Neural progenitor cell (in vitro differentiated cells): ENCODE measurements at regions not wholly inside any gene's neighbourhood (a gene's known extent, or its start where the extent isn't known, plus 50 kb on each side); places are given as distances from the start of the nearest gene placed in this dataset.

ENCODE experiments used
- DNase-seq: peaks from one replicate; pipeline ENCODE4 v3.0.0-alpha.2; 2016; ENCODE audit warnings: low spot score
- H2AFZ ChIP-seq: fragments of 200-600 bp; sonication (generic); replicated peaks from 2 replicates; pipeline ENCODE4 v1.6.1; 2016; ENCODE audit warnings: antibody characterized with exemption
- H3F3A ChIP-seq: fragments of 200-600 bp; sonication (generic); 2 replicates; pipeline ENCODE4 v1.6.1; 2016; ENCODE audit warnings: antibody characterized with exemption, low read depth
- H3K27ac ChIP-seq: fragments of 200-600 bp; sonication (generic); 2 replicates; pipeline ENCODE4 v1.5.1; 2016; ENCODE audit warnings: mild to moderate bottlenecking
- H3K27me3 ChIP-seq: fragments of 200-600 bp; sonication (generic); 2 replicates; pipeline ENCODE4 v1.6.1; 2016; ENCODE audit warnings: mild to moderate bottlenecking, moderate library complexity
- H3K36me3 ChIP-seq: fragments of 200-600 bp; sonication (generic); 2 replicates; pipeline ENCODE4 v1.5.1; 2016
- H3K4me1 ChIP-seq: fragments of 200-600 bp; sonication (generic); 2 replicates; pipeline ENCODE4 v1.6.1; 2016; ENCODE audit warnings: mixed run types
- H3K4me2 ChIP-seq: fragments of 200-600 bp; sonication (generic); 2 replicates; pipeline ENCODE4 v1.6.1; 2016
- H3K4me3 ChIP-seq: fragments of 200-600 bp; sonication (generic); 2 replicates; pipeline ENCODE4 v1.5.1; 2016
- H3K79me2 ChIP-seq: fragments of 200-600 bp; sonication (generic); 2 replicates; pipeline ENCODE4 v1.6.1; 2016; ENCODE audit warnings: low read depth
- H3K9ac ChIP-seq: fragments of 200-600 bp; sonication (generic); 2 replicates; pipeline ENCODE4 v1.6.1; 2016
- H3K9me3 ChIP-seq: fragments of 200-600 bp; sonication (generic); 2 replicates; pipeline ENCODE4 v1.5.1; 2016; ENCODE audit warnings: low read depth
- H4K20me1 ChIP-seq: fragments of 200-600 bp; sonication (generic); 2 replicates; pipeline ENCODE4 v1.6.1; 2016; ENCODE audit warnings: low read depth
- H3K27ac Mint-ChIP-seq: 3 replicates; pipeline ENCODE4 v1.8.0; 2021; ENCODE audit warnings: mixed read lengths
- H3K27me3 Mint-ChIP-seq: 2 replicates; pipeline ENCODE4 v1.8.0; 2022; ENCODE audit warnings: low read depth, mild to moderate bottlenecking, inconsistent platforms, moderate library complexity, mixed read lengths; ENCODE audit not compliant: insufficient read depth
- H3K36me3 Mint-ChIP-seq: 3 replicates; pipeline ENCODE4 v1.8.0; 2021; ENCODE audit warnings: mixed read lengths
- H3K4me1 Mint-ChIP-seq: 3 replicates; pipeline ENCODE4 v1.8.0; 2021; ENCODE audit warnings: mixed read lengths
- H3K4me3 Mint-ChIP-seq: 3 replicates; pipeline ENCODE4 v1.8.0; 2021; ENCODE audit warnings: mild to moderate bottlenecking, moderate library complexity, mixed read lengths
- H3K9me3 Mint-ChIP-seq: 3 replicates; pipeline ENCODE4 v1.8.0; 2020; ENCODE audit warnings: mixed read lengths
- EZH2 ChIP-seq: fragments of 200-600 bp; sonication (generic); IDR thresholded peaks from 2 replicates; pipeline ENCODE4 v1.6.1; 2017; ENCODE audit warnings: antibody characterized with exemption, mild to moderate bottlenecking, moderate library complexity
- EZH2phosphoT487 ChIP-seq: fragments of 200-600 bp; sonication (generic); IDR thresholded peaks from 2 replicates; pipeline ENCODE4 v1.6.1; 2017; ENCODE audit warnings: antibody characterized with exemption
- TF ChIP-seq, protein P1 (sequence below): fragments of 200-600 bp; sonication (generic); IDR thresholded peaks from 2 replicates; pipeline ENCODE4 v1.5.1; 2017; ENCODE audit warnings: antibody characterized with exemption, mild to moderate bottlenecking

GRCh38 chr16:51025588-51026290 lies 125.3 kb downstream of the SALL1 start:
- Histone ChIP-seq H3F3A (no peaks in the 10 kb centered on the region), H3K27ac (no peak overlapping the region), H3K9me3 (no peaks in the 10 kb centered on the region), H3K4me3 (no peak overlapping the region), H3K4me2 (no peak overlapping the region), H3K4me1 (peaks cover 18% of the 10 kb centered on the region), H4K20me1 (no peaks in the 10 kb centered on the region), H3K27me3 (no peaks in the 10 kb centered on the region), H3K9ac (no peak overlapping the region), H2AFZ (no peak overlapping the region), H3K79me2 (no peaks in the 10 kb centered on the region), H3K36me3 (no peaks in the 10 kb centered on the region)
- no peak overlapping the region for H3K4me3 Mint-ChIP-seq
- H3K9me3 Mint-ChIP-seq = no peaks in the 10 kb centered on the region
- DNase-seq = no peak
- H3K27me3 Mint-ChIP-seq = peaks cover 7% of the 10 kb centered on the region
- H3K27ac Mint-ChIP-seq = no peak overlapping the region
- no peaks in the 10 kb centered on the region for H3K36me3 Mint-ChIP-seq
- peaks cover 28% of the 10 kb centered on the region for H3K4me1 Mint-ChIP-seq
- no peak for TF ChIP-seq EZH2phosphoT487

- Histone ChIP-seq H2AFZ (no peak overlapping the region), H3K27ac (no peak overlapping the region), H3K4me1 (peaks cover 18% of the 10 kb centered on the region), H4K20me1 (no peaks in the 10 kb centered on the region), H3K27me3 (no peaks in the 10 kb centered on the region), H3K9ac (no peak overlapping the region), H3F3A (no peaks in the 10 kb centered on the region), H3K4me2 (peak overlapping the region; percentile 10), H3K4me3 (no peak overlapping the region), H3K79me2 (no peaks in the 10 kb centered on the region), H3K36me3 (no peaks in the 10 kb centered on the region), H3K9me3 (no peaks in the 10 kb centered on the region)
- peak overlapping the region; percentile 16 for H3K4me3 Mint-ChIP-seq
- peaks cover 29% of the 10 kb centered on the region for H3K4me1 Mint-ChIP-seq
- peak; percentile 32 for DNase-seq
- TF ChIP-seq, protein P1, sequence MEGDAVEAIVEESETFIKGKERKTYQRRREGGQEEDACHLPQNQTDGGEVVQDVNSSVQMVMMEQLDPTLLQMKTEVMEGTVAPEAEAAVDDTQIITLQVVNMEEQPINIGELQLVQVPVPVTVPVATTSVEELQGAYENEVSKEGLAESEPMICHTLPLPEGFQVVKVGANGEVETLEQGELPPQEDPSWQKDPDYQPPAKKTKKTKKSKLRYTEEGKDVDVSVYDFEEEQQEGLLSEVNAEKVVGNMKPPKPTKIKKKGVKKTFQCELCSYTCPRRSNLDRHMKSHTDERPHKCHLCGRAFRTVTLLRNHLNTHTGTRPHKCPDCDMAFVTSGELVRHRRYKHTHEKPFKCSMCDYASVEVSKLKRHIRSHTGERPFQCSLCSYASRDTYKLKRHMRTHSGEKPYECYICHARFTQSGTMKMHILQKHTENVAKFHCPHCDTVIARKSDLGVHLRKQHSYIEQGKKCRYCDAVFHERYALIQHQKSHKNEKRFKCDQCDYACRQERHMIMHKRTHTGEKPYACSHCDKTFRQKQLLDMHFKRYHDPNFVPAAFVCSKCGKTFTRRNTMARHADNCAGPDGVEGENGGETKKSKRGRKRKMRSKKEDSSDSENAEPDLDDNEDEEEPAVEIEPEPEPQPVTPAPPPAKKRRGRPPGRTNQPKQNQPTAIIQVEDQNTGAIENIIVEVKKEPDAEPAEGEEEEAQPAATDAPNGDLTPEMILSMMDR = no peak
- TF ChIP-seq EZH2 = no peak
- no peak for TF ChIP-seq EZH2phosphoT487
- H3K9me3 Mint-ChIP-seq = no peaks in the 10 kb centered on the region
- no peaks in the 10 kb centered on the region for H3K36me3 Mint-ChIP-seq
- H3K27me3 Mint-ChIP-seq = peaks cover 7% of the 10 kb centered on the region
- H3K27ac Mint-ChIP-seq = no peak overlapping the region
Observed at GRCh38 chr16:51024703-51025102, 126.4 kb downstream of the SALL1 start.

DNA sequence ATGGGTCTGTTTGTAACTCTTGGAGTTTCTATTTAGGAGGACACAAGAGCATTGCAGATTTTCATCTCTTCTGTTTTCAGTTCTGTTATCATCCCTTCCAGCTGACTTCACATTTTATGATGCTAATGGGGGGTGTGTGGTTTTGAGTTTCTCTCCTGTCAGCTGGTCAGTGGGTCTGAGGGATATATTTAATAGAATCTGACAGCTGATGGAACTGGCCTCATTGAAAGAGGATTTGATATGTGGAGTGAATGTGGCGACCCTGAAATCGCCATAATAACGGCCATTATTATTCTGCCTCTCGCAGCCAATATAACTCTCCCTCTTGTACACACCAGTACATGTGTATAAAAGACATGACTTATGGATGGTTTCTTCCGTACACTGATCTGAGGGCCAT lies 128.1 kb downstream of the SALL1 start:
- H3K4me3 Mint-ChIP-seq = no peak overlapping the region
- Histone ChIP-seq H3K27ac (no peak overlapping the region), H4K20me1 (no peaks in the 10 kb centered on the region), H3K27me3 (no peaks in the 10 kb centered on the region), H3K36me3 (no peaks in the 10 kb centered on the region), H3K9ac (no peak overlapping the region), H3K4me2 (no peak overlapping the region), H3K79me2 (no peaks in the 10 kb centered on the region), H2AFZ (no peak overlapping the region), H3K4me3 (no peak overlapping the region), H3K9me3 (no peaks in the 10 kb centered on the region), H3F3A (no peaks in the 10 kb centered on the region), H3K4me1 (peaks cover 18% of the 10 kb centered on the region)
- TF ChIP-seq EZH2phosphoT487 (no peak), EZH2 (no peak)
- TF ChIP-seq, protein P1 = no peak
- no peaks in the 10 kb centered on the region for H3K9me3 Mint-ChIP-seq
- H3K27ac Mint-ChIP-seq = no peak overlapping the region
- no peak for DNase-seq
- no peaks in the 10 kb centered on the region for H3K36me3 Mint-ChIP-seq
- H3K27me3 Mint-ChIP-seq = peaks cover 10% of the 10 kb centered on the region
- peaks cover 37% of the 10 kb centered on the region for H3K4me1 Mint-ChIP-seq

- no peaks in the 10 kb centered on the region for H3K36me3 Mint-ChIP-seq
- no peak overlapping the region for H3K4me3 ChIP-seq
- H3K9me3 Mint-ChIP-seq = no peaks in the 10 kb centered on the region
- no peaks in the 10 kb centered on the region for H3K36me3 ChIP-seq
- no peaks in the 10 kb centered on the region for H3K79me2 ChIP-seq
- H3K27me3 ChIP-seq = no peaks in the 10 kb centered on the region
- no peak for DNase-seq
- no peak overlapping the region for H2AFZ ChIP-seq
- H3K27me3 Mint-ChIP-seq = peaks cover 7% of the 10 kb centered on the region
- TF ChIP-seq EZH2 = no peak
- TF ChIP-seq, protein P1 = no peak
- no peak for TF ChIP-seq EZH2phosphoT487
- peaks cover 27% of the 10 kb centered on the region for H3K4me1 Mint-ChIP-seq
- H3K4me3 Mint-ChIP-seq = no peak overlapping the region
- H3K27ac ChIP-seq = no peak overlapping the region
- H3K4me2 ChIP-seq = no peak overlapping the region
- no peaks in the 10 kb centered on the region for H3K9me3 ChIP-seq
- no peaks in the 10 kb centered on the region for H4K20me1 ChIP-seq
- no peaks in the 10 kb centered on the region for H3F3A ChIP-seq
- peaks cover 7% of the 10 kb centered on the region for H3K4me1 ChIP-seq
- no peak overlapping the region for H3K27ac Mint-ChIP-seq
- H3K9ac ChIP-seq = no peak overlapping the region
Observed at GRCh38 chr16:51019617-51020016, 131.5 kb downstream of the SALL1 start.
